Medulla oblongata (tissue), 1 donor: ENCODE measurements at regions not wholly inside any gene's neighbourhood (a gene's known extent, or its start where the extent isn't known, plus 50 kb on each side); places are given as distances from the start of the nearest gene placed in this dataset.
"Not testable (repeated sequence)": the region's sequence is repeated elsewhere in the genome, so short reads cannot be mapped to it uniquely, and the experiment has no call there.

Experiments
- DNase-seq: peaks from one replicate; pipeline ENCODE4 v3.0.0-alpha.2; 2015; ENCODE audit errors: extremely low spot score

DNA sequence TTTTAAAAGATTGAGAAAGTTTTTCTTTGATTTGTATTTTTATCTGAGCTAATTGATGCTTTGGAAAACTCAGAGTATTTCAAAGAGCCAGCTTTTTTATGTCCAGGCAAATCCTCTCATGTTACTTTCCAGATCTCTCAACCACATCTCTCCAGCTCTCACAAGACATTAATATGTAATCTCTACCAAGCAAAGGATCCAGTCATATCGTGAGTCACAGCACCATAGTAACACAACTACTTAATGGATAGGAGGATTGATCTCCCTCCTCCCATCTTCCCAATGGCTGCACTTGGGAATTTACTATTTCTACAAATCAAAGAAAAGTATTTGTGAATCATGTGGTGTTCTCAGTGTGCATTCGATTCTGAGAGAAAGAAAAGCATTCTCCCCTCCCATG, 63.3 kb downstream of the POU4F1 start:
- DNase-seq: no peak

DNA sequence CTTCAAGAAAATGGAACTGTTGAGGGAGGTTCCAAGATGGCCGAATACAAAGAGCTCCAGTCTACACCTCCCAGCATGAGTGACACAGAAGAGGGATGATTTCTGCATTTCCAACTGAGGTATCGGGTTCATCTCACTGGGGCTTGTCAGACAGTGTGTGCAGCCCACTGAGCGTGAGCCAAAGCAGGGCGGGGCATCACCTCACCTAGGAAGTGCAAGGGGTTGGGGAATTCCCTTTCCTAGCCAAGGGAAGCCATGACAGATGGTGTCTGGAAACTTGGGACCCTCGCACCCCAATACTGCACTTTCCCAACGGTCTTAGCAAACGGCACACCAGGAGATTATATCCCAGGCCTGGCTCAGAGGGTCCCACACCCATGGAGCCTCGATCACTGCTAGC, 77.3 kb downstream of the POU4F1 start:
- not testable (repeated sequence) for DNase-seq

GRCh38 chr13:78524936-78525335, 78.4 kb downstream of the POU4F1 start:
- DNase-seq: no peak

GRCh38 chr13:78521091-78521490, 82.3 kb downstream of the POU4F1 start:
- no peak for DNase-seq

DNA sequence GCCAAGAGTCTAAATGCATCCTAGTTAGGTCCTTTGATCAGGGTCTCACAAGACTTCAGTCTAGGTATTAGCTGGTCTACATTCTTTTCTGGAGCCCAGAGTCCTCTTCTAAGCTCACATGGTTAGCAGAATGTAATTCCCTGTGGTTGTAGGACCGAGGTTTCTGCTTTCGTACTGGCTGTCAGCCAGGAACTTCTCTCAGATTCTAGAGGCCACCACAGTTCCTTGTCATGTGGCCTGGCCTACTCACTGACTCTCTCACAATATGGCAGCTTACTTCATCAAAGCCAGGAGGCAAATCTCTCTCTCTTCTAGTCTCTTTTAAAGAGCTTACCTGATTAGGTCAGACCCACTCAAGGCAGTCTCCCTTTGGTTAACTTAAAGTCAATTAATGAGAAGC, 82.9 kb downstream of the POU4F1 start:
- no peak for DNase-seq

- DNase-seq: not testable (repeated sequence)
These were observed 84.9 kb downstream of the POU4F1 start for GRCh38 chr13:78518482-78518881.

DNA sequence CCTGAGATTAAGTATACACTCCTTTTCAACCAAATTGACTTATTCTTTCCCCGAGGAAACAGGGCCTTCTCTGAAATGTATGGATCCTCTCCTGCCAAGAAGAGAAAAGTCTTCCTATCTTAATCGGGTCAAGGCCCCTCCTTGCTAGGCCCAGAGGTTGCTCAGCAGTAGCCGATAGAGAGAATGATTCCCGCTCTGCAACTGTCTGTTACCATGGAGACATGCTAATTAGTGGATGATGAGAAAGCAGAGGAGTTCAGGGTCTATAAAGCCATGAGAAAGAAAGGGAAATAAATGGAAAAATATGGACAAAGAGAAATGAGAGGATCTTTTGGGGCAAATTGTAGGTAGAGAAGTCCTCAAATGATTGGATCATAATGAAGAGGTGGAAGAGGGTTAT, 103.5 kb downstream of the POU4F1 start:
- DNase-seq: no peak

GRCh38 chr13:78497702-78498355, 105.5 kb downstream of the POU4F1 start:
- DNase-seq: no peak

DNA sequence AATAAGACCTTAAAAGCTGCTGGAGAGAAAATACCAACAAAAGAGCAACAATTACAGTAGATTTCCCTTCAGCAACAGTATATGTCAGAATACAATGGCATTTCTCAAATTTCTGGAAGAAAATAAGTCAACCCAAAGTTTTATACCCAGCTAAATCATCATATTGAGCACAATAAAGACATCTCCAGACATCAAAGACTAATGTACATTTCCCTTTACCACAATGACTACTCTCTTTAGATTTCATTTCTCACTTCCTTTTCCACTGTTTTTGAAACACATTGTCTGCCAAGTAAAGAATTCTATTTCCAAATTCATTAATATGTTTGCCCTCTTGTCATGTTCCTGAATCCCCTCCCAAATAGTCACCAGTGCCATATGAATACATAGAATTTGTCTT, 111.4 kb downstream of the POU4F1 start:
- no peak for DNase-seq

GRCh38 chr13:78490225-78490624, 113.1 kb downstream of the POU4F1 start:
- DNase-seq: not testable (repeated sequence)

GRCh38 chr13:78487707-78488106, 115.6 kb downstream of the POU4F1 start:
- DNase-seq: no peak

- no peak for DNase-seq
These were observed 117.5 kb downstream of the POU4F1 start for GRCh38 chr13:78485803-78486202.

DNA sequence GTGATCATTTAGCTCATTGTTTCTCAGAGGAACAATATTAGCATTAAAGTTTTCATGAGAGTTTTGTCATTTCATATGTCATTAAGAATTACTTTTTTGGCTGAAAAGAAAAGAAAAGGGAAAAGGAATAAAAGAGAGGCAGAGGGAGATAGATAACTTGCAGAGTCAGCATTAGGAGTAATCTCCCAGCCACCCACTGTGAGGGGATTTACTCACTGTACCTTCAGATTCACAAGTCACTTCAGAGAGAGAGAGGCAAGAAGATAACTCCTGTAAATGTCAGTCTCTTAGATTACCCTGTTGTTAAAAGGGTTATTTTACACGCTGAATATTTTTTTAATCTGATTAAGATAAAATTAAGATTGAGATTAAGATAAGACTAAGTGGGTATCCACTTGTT, 125.2 kb downstream of the POU4F1 start:
- DNase-seq: no peak

GRCh38 chr13:78476910-78477309, 126.4 kb downstream of the POU4F1 start:
- no peak for DNase-seq

DNA sequence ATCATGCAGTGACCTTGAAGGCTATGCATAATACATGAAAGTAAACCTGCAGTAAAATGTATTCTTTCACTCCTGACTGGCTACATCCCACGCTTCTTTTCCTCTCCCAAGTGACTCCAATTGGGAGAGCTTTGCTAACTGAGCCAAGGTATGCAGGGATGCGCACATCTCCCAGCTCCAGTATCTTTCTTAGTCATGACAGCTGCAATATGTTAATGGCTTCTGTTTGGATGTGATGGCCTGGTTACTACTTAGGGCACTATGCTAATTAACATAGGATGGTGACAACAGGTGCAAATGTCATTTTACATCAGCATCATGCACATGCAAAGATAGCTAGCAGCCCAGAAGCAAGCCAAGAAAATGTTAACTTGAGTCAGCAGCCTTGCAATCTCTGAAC, 134.7 kb downstream of the POU4F1 start:
- DNase-seq: no peak

DNA sequence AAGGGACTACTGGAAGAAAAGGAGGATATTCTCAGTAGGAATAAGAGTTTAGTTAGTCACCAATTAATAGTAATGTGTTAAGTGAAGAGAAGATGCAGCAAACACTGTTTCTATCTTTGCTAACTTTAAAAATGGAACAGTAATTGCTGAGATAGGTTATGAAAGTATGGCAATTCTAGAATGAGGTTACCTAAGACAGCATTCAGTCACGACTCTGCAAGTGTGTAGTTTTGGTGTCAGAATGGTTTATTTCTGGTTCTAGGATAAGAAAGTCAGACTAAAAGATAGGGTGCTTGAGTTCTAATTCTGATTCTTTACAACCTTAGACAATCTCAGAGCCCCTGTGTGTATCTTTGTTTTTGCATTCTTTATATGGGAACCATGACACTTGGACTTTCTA, 138.1 kb downstream of the POU4F1 start:
- DNase-seq: no peak

- no peak for DNase-seq
These were observed 143.2 kb downstream of the POU4F1 start for GRCh38 chr13:78460176-78460575.

GRCh38 chr13:78443839-78444238, 159.5 kb downstream of the POU4F1 start:
- no peak for DNase-seq

GRCh38 chr13:78437781-78438180, 165.6 kb downstream of the POU4F1 start:
- DNase-seq: no peak

DNA sequence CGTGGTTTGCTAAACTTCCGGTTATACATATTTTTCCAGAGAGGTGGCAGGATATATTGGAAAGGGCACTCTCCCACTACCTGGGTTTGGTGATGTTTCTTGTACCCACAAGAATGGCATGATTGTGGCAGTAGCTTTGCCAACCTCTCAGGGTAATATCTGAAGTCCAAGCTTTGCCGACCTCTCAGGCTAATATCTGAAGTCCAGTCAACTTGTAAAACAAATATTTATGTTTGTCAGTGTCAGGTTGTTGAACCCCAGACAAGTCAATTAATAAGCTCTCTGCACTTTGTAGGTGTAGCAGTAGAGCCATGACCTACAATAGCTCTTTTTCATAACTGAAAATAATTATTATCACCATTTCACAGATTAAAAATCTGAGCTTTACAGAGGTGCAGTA, 167.0 kb downstream of the POU4F1 start:
- no peak for DNase-seq

DNA sequence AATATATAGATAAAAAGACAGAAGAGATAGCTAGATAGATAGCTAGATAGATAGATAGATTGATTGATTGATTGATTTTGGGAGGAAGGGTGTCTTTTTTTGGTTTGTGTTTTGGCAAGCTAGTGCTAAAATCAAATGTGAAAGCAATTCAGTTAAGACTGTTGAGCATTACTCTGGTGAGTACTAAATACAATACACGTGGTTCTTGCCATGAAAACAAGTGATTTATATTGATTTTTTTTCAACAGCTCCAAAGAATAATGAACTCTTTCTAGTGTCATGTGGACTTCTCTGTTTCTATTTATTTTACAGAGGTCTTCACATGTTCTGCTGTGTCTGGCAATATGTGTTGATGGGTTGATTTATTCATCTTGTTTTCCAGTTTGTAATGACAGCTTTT, 172.0 kb downstream of the POU4F1 start:
- DNase-seq: no peak

- no peak for DNase-seq
These were observed 172.5 kb downstream of the POU4F1 start for GRCh38 chr13:78430811-78431210.

DNA sequence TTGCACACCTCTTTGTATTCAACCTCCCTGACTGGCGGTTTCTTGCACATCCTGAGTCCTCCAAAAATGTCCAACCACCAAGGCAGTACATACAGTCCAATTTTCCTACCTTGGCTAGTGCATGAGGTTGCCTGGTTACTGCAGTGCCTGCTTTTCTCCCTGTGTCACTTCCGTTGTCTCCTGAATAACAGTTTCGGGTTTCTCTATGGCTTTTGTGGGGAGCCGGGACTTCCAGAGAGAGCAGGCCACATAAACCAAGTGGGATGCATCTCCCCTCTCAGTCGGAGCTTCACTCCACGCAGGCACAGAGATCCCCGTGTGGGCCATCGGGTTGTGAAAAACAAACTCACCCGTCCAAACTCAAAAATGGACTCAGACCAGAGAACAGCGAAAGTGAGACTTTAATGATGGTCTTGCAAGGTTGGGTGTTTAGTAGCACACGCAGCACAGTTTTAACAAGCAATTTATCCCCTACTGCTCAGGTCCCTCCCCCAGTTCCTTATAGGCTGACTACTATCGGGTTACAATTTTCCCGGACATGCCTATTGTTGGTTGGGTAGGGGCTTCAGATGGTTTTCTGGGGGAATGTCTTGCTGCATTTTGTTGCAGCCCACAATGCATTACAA, 173.1 kb downstream of the POU4F1 start:
- peak; percentile 14 for DNase-seq

DNA sequence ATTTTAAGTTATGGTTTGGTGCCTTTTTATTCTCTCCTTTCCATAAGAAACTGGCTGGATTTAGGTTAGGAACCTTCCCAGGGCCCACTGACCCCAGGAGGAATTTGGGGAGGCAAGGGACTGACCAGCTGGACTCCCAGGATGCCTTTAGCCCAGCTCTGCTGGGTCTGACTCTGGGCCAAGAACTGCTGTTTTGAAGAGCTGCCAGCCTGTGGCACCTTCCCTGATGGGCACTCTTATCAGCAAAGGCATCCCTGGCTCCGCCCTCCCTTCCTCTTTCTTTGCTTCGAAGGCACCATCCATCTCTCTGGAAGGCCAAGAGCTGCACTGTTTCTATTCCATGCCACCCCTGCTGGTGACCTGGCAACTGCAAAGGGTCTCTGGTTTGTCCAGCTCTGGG, 174.7 kb downstream of the POU4F1 start:
- DNase-seq: no peak
